ENCODE measurements at regions not wholly inside any gene's neighbourhood (a gene's known extent, or its start where the extent isn't known, plus 50 kb on each side); places are given as distances from the start of the nearest gene placed in this dataset.

- TF ChIP-seq POLR2A (IDR thresholded peaks at IDR 0.05; ENCODE audit: low read length) (no peak), GATA1 (IDR thresholded peaks at IDR 0.05; ENCODE audit: low read depth, low read length) (no peak)
These were observed 320.4 kb downstream of the BCL11B start for GRCh38 chr14:98951521-98952152.

Data from erythroblast (primary cell).